IMR-90 (cell line): ENCODE measurements at regions not wholly inside any gene's neighbourhood (a gene's known extent, or its start where the extent isn't known, plus 50 kb on each side); places are given as distances from the start of the nearest gene placed in this dataset.
"Not testable (repeated sequence)": the region's sequence is repeated elsewhere in the genome, so short reads cannot be mapped to it uniquely, and the experiment has no call there.

Experiments
- ATAC-seq: fragments of 200-7000 bp; cut with Tn5 transposase; 2 replicates; pipeline ENCODE4 v1.9.1; 2020; ENCODE audit warnings: low read depth, mild to moderate bottlenecking, moderate library complexity
- BruUV-seq: library from RNA; stranded (reverse); fragments of 400-500 nt; replicated peaks from 2 replicates; lab custom pipeline; 2021; lab: Mats Ljungman, UMichigan
- CTCF ChIA-PET: fragments of 300-600 bp; formaldehyde crosslinking; extraction: SDS; loops from one replicate; lab custom pipeline; 2021; ENCODE audit warnings: antibody characterized with exemption; lab: Yijun Ruan, JAX
- POLR2A ChIA-PET: fragments of 300-600 bp; sonication (Branson Sonifier 250); formaldehyde crosslinking; loops from one replicate; lab custom pipeline; 2022; ENCODE audit warnings: antibody characterized with exemption; ENCODE audit not compliant: unreplicated experiment; lab: Charles Lee
- DNase-seq: peaks from one replicate; pipeline ENCODE4 v3.0.0; 2013
- H2AFZ ChIP-seq: replicated peaks from 2 replicates; pipeline ENCODE3; 2013; ENCODE audit warnings: low read length, mild to moderate bottlenecking; ENCODE audit not compliant: poor library complexity
- H2AK5ac ChIP-seq: 2 replicates; pipeline ENCODE4 v1.6.1; 2013; ENCODE audit warnings: low read depth, low read length, inconsistent platforms
- H2AK9ac ChIP-seq: replicated peaks from 2 replicates; pipeline ENCODE3; 2013; ENCODE audit warnings: mild to moderate bottlenecking, low read depth, low read length, moderate library complexity; ENCODE audit not compliant: poor library complexity
- H2BK120ac ChIP-seq: 2 replicates; pipeline ENCODE4 v1.6.1; 2013; ENCODE audit warnings: low read depth, low read length, inconsistent platforms
- H2BK15ac ChIP-seq: 3 replicates; pipeline ENCODE4 v1.6.1; 2013; ENCODE audit warnings: low read depth, low read length, inconsistent platforms
- H2BK20ac ChIP-seq: 2 replicates; pipeline ENCODE4 v1.6.1; 2013; ENCODE audit warnings: low read depth, mild to moderate bottlenecking, inconsistent platforms, low read length, moderate library complexity
- H2BK5ac ChIP-seq: 2 replicates; pipeline ENCODE4 v1.6.1; 2013; ENCODE audit warnings: mild to moderate bottlenecking, low read depth, low read length, inconsistent platforms; ENCODE audit not compliant: poor library complexity, severe bottlenecking
- H3K14ac ChIP-seq: replicated peaks from 2 replicates; pipeline ENCODE4 v1.6.1; 2013; ENCODE audit warnings: low read depth, low read length, inconsistent platforms
- H3K18ac ChIP-seq: 2 replicates; pipeline ENCODE4 v1.6.1; 2013; ENCODE audit warnings: low read depth, low read length, control low read depth
- H3K23ac ChIP-seq: 2 replicates; pipeline ENCODE4 v1.6.1; 2013; ENCODE audit warnings: low read depth, low read length, inconsistent platforms
- H3K27ac ChIP-seq: 2 replicates; pipeline ENCODE4 v1.5.1; 2013; ENCODE audit warnings: mild to moderate bottlenecking, control low read depth, low read length; ENCODE audit not compliant: insufficient read depth
- H3K27me3 ChIP-seq: 2 replicates; pipeline ENCODE4 v1.6.1; 2013; ENCODE audit warnings: low read length; ENCODE audit not compliant: control insufficient read depth, insufficient read depth
- H3K36me3 ChIP-seq: 2 replicates; pipeline ENCODE4 v1.6.1; 2013; ENCODE audit warnings: low read length, mixed read lengths; ENCODE audit not compliant: control insufficient read depth, insufficient read depth
- H3K4ac ChIP-seq: 2 replicates; pipeline ENCODE4 v1.6.1; 2013; ENCODE audit warnings: low read depth, low read length, inconsistent platforms
- H3K4me1 ChIP-seq: 2 replicates; pipeline ENCODE4 v1.6.1; 2013; ENCODE audit warnings: low read length, mixed read lengths; ENCODE audit not compliant: control insufficient read depth, insufficient read depth
- H3K4me2 ChIP-seq: 2 replicates; pipeline ENCODE4 v1.6.1; 2013; ENCODE audit warnings: low read depth, mild to moderate bottlenecking, control low read depth, low read length, moderate library complexity
- H3K4me3 ChIP-seq: 2 replicates; pipeline ENCODE4 v1.5.1; 2013; ENCODE audit warnings: low read depth, mild to moderate bottlenecking, control low read depth, low read length, moderate library complexity; ENCODE audit not compliant: insufficient read depth
- H3K56ac ChIP-seq: 2 replicates; pipeline ENCODE4 v1.6.1; 2013; ENCODE audit warnings: low read length, inconsistent platforms; ENCODE audit not compliant: insufficient read depth; ENCODE audit errors: extremely low read depth
- H3K79me1 ChIP-seq, 2 experiments: 2 replicates each; pipeline ENCODE4 v1.6.1; 2013; ENCODE audit warnings: low read length in 2 of 2, inconsistent platforms in 1 of 2, low read depth in 1 of 2
- H3K9ac ChIP-seq: 2 replicates; pipeline ENCODE4 v1.6.1; 2013; ENCODE audit warnings: low read depth, low read length, control low read depth
- H3K9me1 ChIP-seq: 2 replicates; pipeline ENCODE4 v1.6.1; 2013; ENCODE audit warnings: low read length, inconsistent platforms; ENCODE audit not compliant: insufficient read depth
- H3K9me3 ChIP-seq: 2 replicates; pipeline ENCODE4 v1.6.1; 2013; ENCODE audit warnings: low read length; ENCODE audit not compliant: control insufficient read depth, insufficient read depth
- H4K20me1 ChIP-seq: 2 replicates; pipeline ENCODE4 v1.6.1; 2013; ENCODE audit warnings: low read length, inconsistent platforms; ENCODE audit not compliant: insufficient read depth
- H4K5ac ChIP-seq: 2 replicates; pipeline ENCODE4 v1.6.1; 2013; ENCODE audit warnings: mild to moderate bottlenecking, low read depth, low read length, control low read depth
- H4K8ac ChIP-seq, 2 experiments: 2 replicates each; pipeline ENCODE4 v1.6.1; 2013; ENCODE audit warnings: low read depth in 2 of 2, low read length in 2 of 2, control low read depth in 1 of 2, inconsistent platforms in 1 of 2
- H4K91ac ChIP-seq: 2 replicates; pipeline ENCODE4 v1.6.1; 2013; ENCODE audit warnings: low read depth, low read length, inconsistent platforms; ENCODE audit not compliant: insufficient read depth
- WGBS, 2 experiments: methylation state at CpG; one replicate each; pipeline versions ENCODE4 v1.1.5 to v1.1.7; 2013; ENCODE audit warnings: missing lambda C conversion rate in 2 of 2; ENCODE audit not compliant: insufficient read length in 1 of 2; ENCODE audit errors: extremely low coverage in 2 of 2; 5-methylcytosine and 5-hydroxymethylcytosine counted together
- dilution Hi-C: fragments of 300-500 bp; cut with HindIII; formaldehyde crosslinking; loops from one replicate; pipeline ENCODE4 v1.14.3; 2018; ENCODE audit warnings: low sequenced_read_pairs; ENCODE audit not compliant: unreplicated experiment
- in situ Hi-C: fragments of 300-500 bp; cut with MboI; formaldehyde crosslinking; loops from 3 replicates; pipeline ENCODE4 v1.14.3; 2019; ENCODE audit warnings: low sequenced_read_pairs, inconsistent platforms, mixed read lengths
- intact Hi-C: fragments of 100-400 bp; cut with micrococcal nuclease; formaldehyde crosslinking; loops from 2 replicates; pipeline ENCODE4 v1.10.0; 2022

DNA sequence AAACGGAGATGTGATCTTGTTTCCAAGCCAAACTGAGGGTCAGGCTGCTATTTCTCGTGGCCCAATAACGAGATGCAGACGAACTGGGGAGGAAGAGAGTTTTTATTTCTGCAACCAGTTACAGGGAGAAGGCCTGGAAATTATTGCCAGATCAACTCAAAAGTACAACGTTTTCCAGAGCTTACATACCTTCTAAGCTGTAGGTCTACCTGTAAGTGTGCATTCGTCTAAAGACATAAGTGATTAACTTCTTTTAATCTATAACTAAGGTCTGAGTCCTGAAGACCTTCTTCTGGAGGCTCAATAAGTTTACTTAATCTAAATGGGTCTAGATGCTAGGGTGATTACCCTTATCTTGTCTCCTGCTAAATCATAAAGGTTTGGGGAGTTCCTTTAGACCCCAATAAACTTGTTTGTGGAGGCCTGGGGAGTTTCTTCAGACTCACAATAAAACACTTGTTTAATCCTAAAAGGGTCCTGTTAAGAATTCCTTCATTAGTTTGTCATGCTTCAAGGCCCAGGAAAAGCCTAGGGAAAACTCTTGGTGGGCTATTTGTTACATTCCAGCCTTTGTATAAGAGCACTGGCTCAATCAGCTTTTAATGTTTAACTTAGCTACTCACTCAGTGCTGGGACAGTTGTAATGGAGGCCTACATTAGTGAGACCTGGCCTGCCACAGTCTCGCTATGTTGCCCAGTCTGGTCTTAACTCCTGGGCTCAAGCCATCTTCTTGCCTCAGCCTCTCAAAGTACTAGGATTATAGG, 58.5 kb downstream of the BMP15 start:
- intact Hi-C loops, H2AFZ ChIP-seq, DNase-seq, H2BK120ac ChIP-seq, H3K36me3 ChIP-seq, H2AK5ac ChIP-seq, H4K8ac ChIP-seq, H3K27ac ChIP-seq, H3K9me1 ChIP-seq, H3K27me3 ChIP-seq, BruUV-seq, H4K20me1 ChIP-seq, H3K4me3 ChIP-seq, H3K79me1 ChIP-seq, POLR2A ChIA-PET, H2BK5ac ChIP-seq, H3K23ac ChIP-seq, H3K14ac ChIP-seq, H3K18ac ChIP-seq, H4K91ac ChIP-seq, CTCF ChIA-PET, H3K4ac ChIP-seq, H2BK20ac ChIP-seq, in situ Hi-C loops, dilution Hi-C loops, H3K4me1 ChIP-seq, H3K9me3 ChIP-seq, H3K56ac ChIP-seq, H3K9ac ChIP-seq, H3K4me2 ChIP-seq, ATAC-seq, H4K5ac ChIP-seq, H2BK15ac ChIP-seq, H2AK9ac ChIP-seq: not testable (repeated sequence)
- no CpG with 5 or more reads among the region's 7 CpGs for WGBS, 2 experiments
